ENCODE measurements at regions not wholly inside any gene's neighbourhood (a gene's known extent, or its start where the extent isn't known, plus 50 kb on each side); places are given as distances from the start of the nearest gene placed in this dataset.

- no peak for TF ChIP-seq CTCF (conservative IDR thresholded peaks at IDR 0.05; ENCODE audit: low read depth, low read length)
- H3K4me3 ChIP-seq (ENCODE audit: low read length), result no peak overlapping the region
- no peak for DNase-seq (ENCODE audit: low read depth)
Measured at GRCh38 chr2:129056959-129057317, 738.3 kb upstream of the HS6ST1 start.

DNA sequence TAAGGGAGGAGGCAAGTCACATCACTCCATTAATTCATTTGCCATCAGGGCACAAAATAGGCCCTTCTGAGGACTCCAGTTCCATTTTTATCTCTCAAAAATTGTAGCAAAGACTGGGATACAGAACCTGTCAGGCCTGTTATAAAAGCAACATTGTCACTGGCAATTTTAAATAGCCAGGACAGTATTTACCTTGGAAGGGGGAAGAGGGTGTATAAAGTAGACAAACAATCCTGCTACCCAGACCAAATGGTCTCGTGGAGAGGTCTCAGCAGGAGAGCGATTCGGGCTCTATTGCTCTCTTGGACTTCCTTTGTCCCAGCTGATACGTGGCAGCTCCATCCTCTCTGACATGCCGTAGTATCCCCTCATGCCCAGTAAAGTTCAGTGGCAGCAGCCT is 740.3 kb upstream of the HS6ST1 start:
- H3K4me3 ChIP-seq (ENCODE audit: low read length), result no peak overlapping the region
- no peak for DNase-seq (ENCODE audit: low read depth)
- no peak for TF ChIP-seq CTCF (conservative IDR thresholded peaks at IDR 0.05; ENCODE audit: low read depth, low read length)

DNA sequence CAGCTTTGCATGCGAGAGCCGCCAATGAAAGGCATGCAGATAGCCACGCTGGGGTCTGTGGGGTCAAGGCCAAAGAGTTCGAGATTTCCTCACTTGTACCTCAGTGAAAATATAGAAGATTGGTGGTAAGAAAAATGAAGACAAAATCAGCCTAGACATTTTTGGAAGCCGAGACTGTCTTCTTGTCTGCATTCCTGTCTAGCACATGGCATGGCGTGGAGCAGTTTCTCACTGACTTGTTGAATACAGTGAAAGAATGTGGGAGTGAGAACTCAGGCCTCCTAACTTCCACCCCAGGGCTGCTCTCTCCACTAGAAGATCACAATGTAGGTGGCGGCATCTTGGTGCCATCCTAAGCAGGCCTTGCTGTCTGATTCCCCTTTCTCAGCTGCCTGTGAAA is 740.8 kb upstream of the HS6ST1 start:
- TF ChIP-seq CTCF (conservative IDR thresholded peaks at IDR 0.05; ENCODE audit: low read depth, low read length), result no peak
- H3K4me3 ChIP-seq (ENCODE audit: low read length), result no peak overlapping the region
- no peak for DNase-seq (ENCODE audit: low read depth)

GRCh38 chr2:129061069-129061768 is 742.6 kb upstream of the HS6ST1 start:
- H3K4me3 ChIP-seq (ENCODE audit: low read length), result no peak overlapping the region
- no peak for TF ChIP-seq CTCF (conservative IDR thresholded peaks at IDR 0.05; ENCODE audit: low read depth, low read length)

DNA sequence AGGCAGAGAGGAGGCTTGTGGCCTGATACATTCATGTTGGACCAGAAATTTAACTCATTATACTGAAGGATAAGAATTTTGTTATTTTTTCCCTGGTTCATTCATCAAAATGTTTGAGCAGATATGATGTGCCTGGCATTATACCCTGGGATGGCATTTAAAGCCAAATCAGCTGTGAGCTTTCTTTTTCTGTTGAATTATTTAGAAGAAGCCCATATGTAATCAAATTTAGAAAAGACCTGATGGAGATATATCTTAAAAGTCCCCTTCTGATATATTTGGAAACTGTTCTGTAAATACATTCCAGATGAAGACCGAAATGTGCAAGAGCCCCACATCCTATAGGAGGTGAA is 743.1 kb upstream of the HS6ST1 start:
- no peak overlapping the region for H3K4me3 ChIP-seq (ENCODE audit: low read length)
- no peak for TF ChIP-seq CTCF (conservative IDR thresholded peaks at IDR 0.05; ENCODE audit: low read depth, low read length)
- no peak for DNase-seq (ENCODE audit: low read depth)

More at GRCh38 chr2:129061069-129061768, 742.6 kb upstream of the HS6ST1 start:
- DNase-seq (ENCODE audit: low read depth), result no peak

DNA sequence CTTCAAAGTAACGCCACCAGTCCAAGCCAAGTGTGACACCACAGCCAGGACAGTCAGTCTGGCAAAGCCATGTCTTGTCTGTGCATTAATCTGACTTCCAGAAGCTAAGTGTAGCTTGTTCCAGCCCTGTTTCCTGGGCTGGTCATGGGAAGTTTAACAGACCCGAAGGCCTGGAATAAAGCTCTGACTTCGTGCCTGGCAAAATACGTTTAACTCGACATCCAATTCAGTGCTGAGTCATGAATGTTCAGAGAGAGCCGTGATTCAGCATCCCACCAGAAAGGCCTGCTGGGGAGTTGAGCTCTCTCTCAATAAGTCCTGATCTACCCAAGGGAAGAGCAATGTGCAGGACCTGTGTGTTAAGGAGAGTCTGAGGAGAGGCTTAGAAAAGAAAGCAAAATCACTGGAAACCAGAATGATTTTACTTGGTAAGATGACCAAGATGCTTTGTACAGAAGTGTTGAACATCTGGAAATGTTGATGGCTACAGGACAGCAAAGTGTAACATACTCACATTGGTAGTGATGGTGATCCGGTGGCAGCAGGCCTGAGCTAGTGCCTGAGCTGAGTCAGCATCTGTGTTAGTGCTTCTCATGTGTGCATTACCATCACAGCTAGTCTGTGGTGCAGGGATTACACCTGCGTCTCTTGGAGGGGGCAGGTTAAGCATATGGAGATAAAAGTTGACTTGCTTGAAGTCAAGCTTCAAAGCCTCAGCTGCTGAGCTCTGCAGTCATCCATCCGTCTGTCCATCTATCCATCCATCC is 743.7 kb upstream of the HS6ST1 start:
- no peak for DNase-seq (ENCODE audit: low read depth)
- no peak for TF ChIP-seq CTCF (conservative IDR thresholded peaks at IDR 0.05; ENCODE audit: low read depth, low read length)
- no peak overlapping the region for H3K4me3 ChIP-seq (ENCODE audit: low read length)

DNA sequence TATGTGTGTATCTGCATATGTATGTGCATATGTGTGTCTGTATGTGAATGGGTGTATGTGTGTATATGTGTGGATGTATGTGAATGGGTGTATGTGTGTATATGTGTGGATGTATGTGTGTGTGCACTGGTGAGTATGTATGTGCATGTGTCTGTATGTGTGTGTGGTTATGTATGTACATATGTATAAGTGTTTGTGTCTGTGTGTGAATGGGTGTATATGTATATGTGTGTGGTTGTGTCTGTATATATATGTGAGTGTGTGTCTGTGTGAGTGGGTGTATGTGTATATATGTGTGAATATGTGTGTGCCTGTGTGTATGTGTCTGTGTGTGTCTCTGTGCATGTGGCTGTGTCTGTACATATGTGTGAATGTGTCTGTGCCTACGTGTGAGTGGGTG is 748.4 kb upstream of the HS6ST1 start:
- no peak overlapping the region for H3K4me3 ChIP-seq (ENCODE audit: low read length)
- no peak for DNase-seq (ENCODE audit: low read depth)
- no peak for TF ChIP-seq CTCF (conservative IDR thresholded peaks at IDR 0.05; ENCODE audit: low read depth, low read length)

Data from retinal pigment epithelial cell (primary cell).